ENCODE measurements at regions not wholly inside any gene's neighbourhood (a gene's known extent, or its start where the extent isn't known, plus 50 kb on each side); places are given as distances from the start of the nearest gene placed in this dataset.

- ChIA-PET POLR2A (ENCODE audit: low non-redundant PET) (no interaction called here), CTCF (no interaction called here)
- Histone ChIP-seq H3K27me3 (replicated peaks; ENCODE audit: insufficient read depth, low read depth, low read length, poor library complexity) (no peaks in the 10 kb centered on the region), H3K9me3 (ENCODE audit: low read depth, low read length, poor library complexity, severe bottlenecking) (no peaks in the 10 kb centered on the region), H3K36me3 (ENCODE audit: insufficient read depth, low read length, poor library complexity, severe bottlenecking) (no peaks in the 10 kb centered on the region), H3K4me1 (ENCODE audit: insufficient read depth, low read length, poor library complexity, severe bottlenecking) (no peaks in the 10 kb centered on the region), H3K27ac (ENCODE audit: low read depth, low read length, poor library complexity, severe bottlenecking) (no peak overlapping the region), H3K4me3 (ENCODE audit: low read depth, low read length, poor library complexity, severe bottlenecking) (no peak overlapping the region)
- intact Hi-C loops (cut with micrococcal nuclease; ENCODE audit: unreplicated experiment), result no loop called here
- TF ChIP-seq, protein P1, sequence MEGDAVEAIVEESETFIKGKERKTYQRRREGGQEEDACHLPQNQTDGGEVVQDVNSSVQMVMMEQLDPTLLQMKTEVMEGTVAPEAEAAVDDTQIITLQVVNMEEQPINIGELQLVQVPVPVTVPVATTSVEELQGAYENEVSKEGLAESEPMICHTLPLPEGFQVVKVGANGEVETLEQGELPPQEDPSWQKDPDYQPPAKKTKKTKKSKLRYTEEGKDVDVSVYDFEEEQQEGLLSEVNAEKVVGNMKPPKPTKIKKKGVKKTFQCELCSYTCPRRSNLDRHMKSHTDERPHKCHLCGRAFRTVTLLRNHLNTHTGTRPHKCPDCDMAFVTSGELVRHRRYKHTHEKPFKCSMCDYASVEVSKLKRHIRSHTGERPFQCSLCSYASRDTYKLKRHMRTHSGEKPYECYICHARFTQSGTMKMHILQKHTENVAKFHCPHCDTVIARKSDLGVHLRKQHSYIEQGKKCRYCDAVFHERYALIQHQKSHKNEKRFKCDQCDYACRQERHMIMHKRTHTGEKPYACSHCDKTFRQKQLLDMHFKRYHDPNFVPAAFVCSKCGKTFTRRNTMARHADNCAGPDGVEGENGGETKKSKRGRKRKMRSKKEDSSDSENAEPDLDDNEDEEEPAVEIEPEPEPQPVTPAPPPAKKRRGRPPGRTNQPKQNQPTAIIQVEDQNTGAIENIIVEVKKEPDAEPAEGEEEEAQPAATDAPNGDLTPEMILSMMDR (conservative IDR thresholded peaks at IDR 0.05; ENCODE audit: low read depth, low read length), result no peak
- TF ChIP-seq EZH2 (IDR thresholded peaks at IDR 0.05; ENCODE audit: borderline replicate concordance, low read depth, low read length, poor library complexity, severe bottlenecking), result no peak
- no TSS peak for BruUV-seq (replicated peaks)
- no peak for DNase-seq (ENCODE audit: low spot score)
Observed at GRCh38 chr5:119860463-119860862, 231.1 kb downstream of the FAM170A start.

GRCh38 chr5:119862619-119863018 is 233.3 kb downstream of the FAM170A start:
- no peaks in the 10 kb centered on the region for H3K4me1 ChIP-seq (ENCODE audit: insufficient read depth, low read length, poor library complexity, severe bottlenecking)
- DNase-seq (ENCODE audit: low spot score), result no peak
- no peak overlapping the region for H3K27ac ChIP-seq (ENCODE audit: low read depth, low read length, poor library complexity, severe bottlenecking)
- intact Hi-C loops (cut with micrococcal nuclease; ENCODE audit: unreplicated experiment), result no loop called here
- no peaks in the 10 kb centered on the region for H3K36me3 ChIP-seq (ENCODE audit: insufficient read depth, low read length, poor library complexity, severe bottlenecking)
- TF ChIP-seq, protein P1 (conservative IDR thresholded peaks at IDR 0.05; ENCODE audit: low read depth, low read length), result no peak
- no peak for TF ChIP-seq EZH2 (IDR thresholded peaks at IDR 0.05; ENCODE audit: borderline replicate concordance, low read depth, low read length, poor library complexity, severe bottlenecking)
- ChIA-PET CTCF (no interaction called here), POLR2A (ENCODE audit: low non-redundant PET) (no interaction called here)
- BruUV-seq (replicated peaks), result no TSS peak
- H3K27me3 ChIP-seq (replicated peaks; ENCODE audit: insufficient read depth, low read depth, low read length, poor library complexity), result no peaks in the 10 kb centered on the region
- no peak overlapping the region for H3K4me3 ChIP-seq (ENCODE audit: low read depth, low read length, poor library complexity, severe bottlenecking)
- H3K9me3 ChIP-seq (ENCODE audit: low read depth, low read length, poor library complexity, severe bottlenecking), result no peaks in the 10 kb centered on the region

GRCh38 chr5:119864286-119864685 is 234.9 kb downstream of the FAM170A start:
- Histone ChIP-seq H3K36me3 (ENCODE audit: insufficient read depth, low read length, poor library complexity, severe bottlenecking) (no peaks in the 10 kb centered on the region), H3K4me1 (ENCODE audit: insufficient read depth, low read length, poor library complexity, severe bottlenecking) (no peaks in the 10 kb centered on the region), H3K9me3 (ENCODE audit: low read depth, low read length, poor library complexity, severe bottlenecking) (no peaks in the 10 kb centered on the region), H3K4me3 (ENCODE audit: low read depth, low read length, poor library complexity, severe bottlenecking) (no peak overlapping the region), H3K27ac (ENCODE audit: low read depth, low read length, poor library complexity, severe bottlenecking) (no peak overlapping the region), H3K27me3 (replicated peaks; ENCODE audit: insufficient read depth, low read depth, low read length, poor library complexity) (no peaks in the 10 kb centered on the region)
- CTCF ChIA-PET, result no interaction called here
- no TSS peak for BruUV-seq (replicated peaks)
- no peak for DNase-seq (ENCODE audit: low spot score)
- TF ChIP-seq EZH2 (IDR thresholded peaks at IDR 0.05; ENCODE audit: borderline replicate concordance, low read depth, low read length, poor library complexity, severe bottlenecking), result no peak
- TF ChIP-seq, protein P1 (conservative IDR thresholded peaks at IDR 0.05; ENCODE audit: low read depth, low read length), result no peak
- intact Hi-C loops (cut with micrococcal nuclease; ENCODE audit: unreplicated experiment), result no loop called here
- POLR2A ChIA-PET (ENCODE audit: low non-redundant PET), result no interaction called here
